OCI-LY1 (cell line): ENCODE measurements at regions not wholly inside any gene's neighbourhood (a gene's known extent, or its start where the extent isn't known, plus 50 kb on each side); places are given as distances from the start of the nearest gene placed in this dataset.

Experiments used
- H2AFZ ChIP-seq: fragments of 200-600 bp; sonication (generic), shearing (Covaris generic); 2 replicates; pipeline ENCODE4 v1.6.0; 2014; ENCODE audit warnings: antibody characterized with exemption, mild to moderate bottlenecking, low read length
- H3F3A ChIP-seq: fragments of 200-600 bp; sonication (generic), shearing (Covaris generic); 2 replicates; pipeline ENCODE4 v1.6.0; 2014; ENCODE audit warnings: mild to moderate bottlenecking, antibody characterized with exemption, low read length, moderate library complexity; ENCODE audit not compliant: insufficient read depth
- H3K27ac ChIP-seq: fragments of 200-600 bp; sonication (generic); 2 replicates; pipeline ENCODE4 v1.5.1; 2014; ENCODE audit warnings: low read length, mixed run types, mild to moderate bottlenecking, low read depth; ENCODE audit not compliant: poor library complexity, severe bottlenecking
- H3K27me3 ChIP-seq: fragments of 200-600 bp; sonication (generic); 2 replicates; pipeline ENCODE4 v1.6.0; 2014; ENCODE audit warnings: antibody characterized with exemption, mild to moderate bottlenecking, low read length, moderate library complexity; ENCODE audit not compliant: insufficient read depth
- H3K36me3 ChIP-seq: fragments of 200-600 bp; sonication (generic); 2 replicates; pipeline ENCODE4 v1.6.1; 2014; ENCODE audit warnings: mild to moderate bottlenecking, antibody characterized with exemption, low read length, moderate library complexity, mixed read lengths; ENCODE audit not compliant: insufficient read depth
- H3K4me1 ChIP-seq: fragments of 200-600 bp; sonication (generic); 2 replicates; pipeline ENCODE4 v1.5.1; 2014; ENCODE audit warnings: mild to moderate bottlenecking, low read length, moderate library complexity; ENCODE audit not compliant: insufficient read depth, severe bottlenecking
- H3K4me2 ChIP-seq: fragments of 200-600 bp; sonication (generic), shearing (Covaris generic); 2 replicates; pipeline ENCODE4 v1.6.1; 2014; ENCODE audit warnings: low read length
- H3K4me3 ChIP-seq: fragments of 200-600 bp; sonication (generic); 2 replicates; pipeline ENCODE4 v1.5.1; 2014; ENCODE audit warnings: low read length, low read depth, mild to moderate bottlenecking, mixed read lengths; ENCODE audit not compliant: poor library complexity, severe bottlenecking
- H3K79me2 ChIP-seq: fragments of 200-600 bp; shearing (Covaris generic); 2 replicates; pipeline ENCODE4 v1.6.1; 2016; ENCODE audit warnings: mixed run types, low read length, mixed read lengths; ENCODE audit not compliant: insufficient read depth
- H3K9ac ChIP-seq: fragments of 200-600 bp; sonication (generic), shearing (Covaris generic); 2 replicates; pipeline ENCODE4 v1.6.1; 2014; ENCODE audit warnings: mild to moderate bottlenecking, low read length, mixed read lengths
- H3K9me2 ChIP-seq: fragments of 200-600 bp; sonication (generic), shearing (Covaris generic); 2 replicates; pipeline ENCODE4 v1.6.1; 2014; ENCODE audit warnings: low read depth, mild to moderate bottlenecking, low read length, mixed read lengths
- H3K9me3 ChIP-seq: fragments of 200-600 bp; shearing (Covaris generic); 2 replicates; pipeline ENCODE4 v1.6.1; 2014; ENCODE audit warnings: low read length, mixed read lengths
- H4K20me1 ChIP-seq: fragments of 200-600 bp; sonication (generic), shearing (Covaris generic); 2 replicates; pipeline ENCODE4 v1.6.0; 2016; ENCODE audit warnings: mild to moderate bottlenecking, low read length; ENCODE audit not compliant: insufficient read depth
- CTCF ChIP-seq: fragments of 200-600 bp; sonication (generic), shearing (Covaris generic); IDR thresholded peaks from 2 replicates; pipeline ENCODE4 v1.5.1; 2017; ENCODE audit warnings: mild to moderate bottlenecking, antibody characterized with exemption, low read length, moderate library complexity, mixed read lengths
- EZH2 ChIP-seq: fragments of 200-600 bp; sonication (generic), shearing (Covaris generic); IDR thresholded peaks from 2 replicates; pipeline ENCODE4 v1.8.0; 2017; ENCODE audit warnings: borderline replicate concordance, mixed run types, mild to moderate bottlenecking, antibody characterized with exemption, low read length, moderate library complexity, mixed read lengths

GRCh38 chr21:18023711-18024110 is 204.6 kb upstream of the C21orf91 start:
- Histone ChIP-seq H4K20me1 (no peaks in the 10 kb centered on the region), H3K9ac (no peak overlapping the region), H3K79me2 (no peaks in the 10 kb centered on the region), H3F3A (no peaks in the 10 kb centered on the region), H2AFZ (no peak overlapping the region), H3K4me3 (no peak overlapping the region), H3K9me2 (no peaks in the 10 kb centered on the region), H3K4me1 (no peaks in the 10 kb centered on the region), H3K4me2 (no peak overlapping the region), H3K27me3 (no peaks in the 10 kb centered on the region), H3K9me3 (no peaks in the 10 kb centered on the region), H3K36me3 (no peaks in the 10 kb centered on the region), H3K27ac (no peak overlapping the region)
- no peak for TF ChIP-seq EZH2
- no peak for TF ChIP-seq CTCF

GRCh38 chr21:18023157-18023556 is 204.0 kb upstream of the C21orf91 start:
- no peaks in the 10 kb centered on the region for H3K36me3 ChIP-seq
- no peaks in the 10 kb centered on the region for H3K27me3 ChIP-seq
- no peak overlapping the region for H3K9ac ChIP-seq
- no peaks in the 10 kb centered on the region for H3K79me2 ChIP-seq
- no peaks in the 10 kb centered on the region for H4K20me1 ChIP-seq
- TF ChIP-seq CTCF: no peak
- no peak for TF ChIP-seq EZH2
- H3K27ac ChIP-seq: no peak overlapping the region
- H3K4me1 ChIP-seq: no peaks in the 10 kb centered on the region
- no peaks in the 10 kb centered on the region for H3K9me2 ChIP-seq
- H3K4me3 ChIP-seq: no peak overlapping the region
- no peaks in the 10 kb centered on the region for H3F3A ChIP-seq
- H2AFZ ChIP-seq: no peak overlapping the region
- H3K9me3 ChIP-seq: no peaks in the 10 kb centered on the region
- H3K4me2 ChIP-seq: no peak overlapping the region

- H3K4me3 ChIP-seq: no peak overlapping the region
- H3F3A ChIP-seq: no peaks in the 10 kb centered on the region
- no peaks in the 10 kb centered on the region for H3K9me2 ChIP-seq
- no peaks in the 10 kb centered on the region for H3K36me3 ChIP-seq
- H2AFZ ChIP-seq: no peak overlapping the region
- H3K27me3 ChIP-seq: no peaks in the 10 kb centered on the region
- H3K4me1 ChIP-seq: no peaks in the 10 kb centered on the region
- H3K4me2 ChIP-seq: no peak overlapping the region
- no peak overlapping the region for H3K9ac ChIP-seq
- no peaks in the 10 kb centered on the region for H3K9me3 ChIP-seq
- H3K27ac ChIP-seq: no peak overlapping the region
- no peaks in the 10 kb centered on the region for H3K79me2 ChIP-seq
- no peaks in the 10 kb centered on the region for H4K20me1 ChIP-seq
- TF ChIP-seq CTCF (no peak), EZH2 (no peak)
Measured at GRCh38 chr21:18007121-18007520, 188.0 kb upstream of the C21orf91 start.
